Fibroblast of villous mesenchyme (primary cell): ENCODE measurements at regions not wholly inside any gene's neighbourhood (a gene's known extent, or its start where the extent isn't known, plus 50 kb on each side); places are given as distances from the start of the nearest gene placed in this dataset.

Source experiments
- DNase-seq: peaks from one replicate; pipeline ENCODE4 v3.0.0-alpha.2; 2010; ENCODE audit warnings: low read depth
- H3K4me3 ChIP-seq: 2 replicates; pipeline ENCODE4 v1.5.1; 2011; ENCODE audit warnings: low read depth, mild to moderate bottlenecking, low read length
- TF ChIP-seq, protein P1 (sequence below): IDR thresholded peaks from 2 replicates; pipeline ENCODE4 v1.5.1; 2012; ENCODE audit warnings: low read depth, mild to moderate bottlenecking, low read length; ENCODE audit not compliant: insufficient read depth

DNA sequence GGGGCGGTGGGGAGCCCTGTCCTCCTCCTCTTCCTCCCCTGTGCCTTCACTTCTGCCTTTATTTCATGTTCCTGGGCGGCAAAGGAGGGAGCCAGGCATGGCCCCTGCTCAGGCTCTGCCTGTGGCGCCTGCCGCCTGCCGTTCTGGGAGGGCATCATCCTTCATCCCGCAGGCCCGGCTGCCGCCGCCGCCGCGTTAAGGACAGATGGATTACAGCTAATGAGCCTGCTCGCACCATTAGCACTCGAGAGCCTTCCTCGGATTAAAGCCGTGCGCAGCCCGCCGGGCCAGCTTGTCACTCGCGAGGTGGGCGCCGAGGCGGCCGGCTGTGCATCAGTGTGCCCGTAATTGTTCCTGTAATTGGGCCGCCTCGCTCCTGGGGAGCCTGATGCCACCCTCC, 127.7 kb upstream of the GSE1 start:
- TF ChIP-seq, protein P1, sequence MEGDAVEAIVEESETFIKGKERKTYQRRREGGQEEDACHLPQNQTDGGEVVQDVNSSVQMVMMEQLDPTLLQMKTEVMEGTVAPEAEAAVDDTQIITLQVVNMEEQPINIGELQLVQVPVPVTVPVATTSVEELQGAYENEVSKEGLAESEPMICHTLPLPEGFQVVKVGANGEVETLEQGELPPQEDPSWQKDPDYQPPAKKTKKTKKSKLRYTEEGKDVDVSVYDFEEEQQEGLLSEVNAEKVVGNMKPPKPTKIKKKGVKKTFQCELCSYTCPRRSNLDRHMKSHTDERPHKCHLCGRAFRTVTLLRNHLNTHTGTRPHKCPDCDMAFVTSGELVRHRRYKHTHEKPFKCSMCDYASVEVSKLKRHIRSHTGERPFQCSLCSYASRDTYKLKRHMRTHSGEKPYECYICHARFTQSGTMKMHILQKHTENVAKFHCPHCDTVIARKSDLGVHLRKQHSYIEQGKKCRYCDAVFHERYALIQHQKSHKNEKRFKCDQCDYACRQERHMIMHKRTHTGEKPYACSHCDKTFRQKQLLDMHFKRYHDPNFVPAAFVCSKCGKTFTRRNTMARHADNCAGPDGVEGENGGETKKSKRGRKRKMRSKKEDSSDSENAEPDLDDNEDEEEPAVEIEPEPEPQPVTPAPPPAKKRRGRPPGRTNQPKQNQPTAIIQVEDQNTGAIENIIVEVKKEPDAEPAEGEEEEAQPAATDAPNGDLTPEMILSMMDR, result no peak
- H3K4me3 ChIP-seq, result no peak overlapping the region
- no peak for DNase-seq

DNA sequence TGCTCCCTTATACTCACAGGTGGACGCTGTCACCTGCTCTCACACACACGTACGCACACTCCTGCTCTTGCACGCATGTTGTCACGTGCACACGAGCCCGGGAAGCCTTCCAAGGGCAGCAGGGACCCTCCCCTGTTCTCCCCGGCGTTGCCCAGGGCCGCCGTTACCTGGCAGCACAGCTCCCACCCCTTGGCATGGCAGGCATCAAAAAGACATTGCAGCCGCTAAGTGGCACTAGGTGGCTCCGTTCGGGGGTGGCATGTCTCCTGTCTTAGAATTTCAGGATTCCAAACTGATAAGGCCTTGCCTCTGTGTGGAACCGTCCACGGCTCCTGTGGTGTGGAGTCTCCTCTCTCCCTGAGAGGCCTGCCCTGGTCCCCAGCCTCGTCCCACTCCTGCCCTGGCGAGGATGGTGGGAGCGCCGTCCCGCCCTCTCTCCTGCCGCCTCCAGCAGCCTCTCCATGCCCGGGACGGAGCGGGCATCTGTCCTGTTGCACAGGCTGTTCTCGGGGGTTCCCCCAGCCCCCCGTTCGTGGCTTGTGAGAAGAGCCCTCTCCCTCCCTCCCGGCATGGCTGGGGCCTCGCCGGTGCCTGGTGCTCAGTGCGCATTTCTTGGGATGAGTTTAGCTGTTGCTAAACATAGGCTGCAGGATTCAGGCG, 126.7 kb upstream of the GSE1 start:
- no peak overlapping the region for H3K4me3 ChIP-seq
- TF ChIP-seq, protein P1, result no peak
- DNase-seq, result no peak

DNA sequence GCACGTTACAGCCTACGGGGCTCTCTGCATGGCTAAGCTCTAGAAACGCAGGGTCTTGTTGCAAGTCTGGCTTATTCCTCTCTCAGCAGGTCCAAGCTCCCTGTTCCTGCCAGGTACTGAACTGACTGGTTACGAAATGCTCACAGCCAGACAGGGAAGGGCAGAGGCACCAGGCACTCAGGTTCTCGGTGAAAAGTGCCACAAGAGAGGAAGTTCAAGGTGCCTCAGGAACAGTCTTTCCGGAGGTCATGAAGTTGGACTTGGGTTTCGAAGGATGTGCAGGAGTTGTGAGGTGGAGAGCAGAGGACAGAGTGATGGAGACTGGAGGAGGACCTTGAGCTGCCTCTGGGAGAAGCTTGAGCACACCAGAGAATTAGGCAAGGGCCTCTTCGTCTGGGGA, 124.7 kb upstream of the GSE1 start:
- no peak for DNase-seq
- no peak overlapping the region for H3K4me3 ChIP-seq
- TF ChIP-seq, protein P1, result no peak

DNA sequence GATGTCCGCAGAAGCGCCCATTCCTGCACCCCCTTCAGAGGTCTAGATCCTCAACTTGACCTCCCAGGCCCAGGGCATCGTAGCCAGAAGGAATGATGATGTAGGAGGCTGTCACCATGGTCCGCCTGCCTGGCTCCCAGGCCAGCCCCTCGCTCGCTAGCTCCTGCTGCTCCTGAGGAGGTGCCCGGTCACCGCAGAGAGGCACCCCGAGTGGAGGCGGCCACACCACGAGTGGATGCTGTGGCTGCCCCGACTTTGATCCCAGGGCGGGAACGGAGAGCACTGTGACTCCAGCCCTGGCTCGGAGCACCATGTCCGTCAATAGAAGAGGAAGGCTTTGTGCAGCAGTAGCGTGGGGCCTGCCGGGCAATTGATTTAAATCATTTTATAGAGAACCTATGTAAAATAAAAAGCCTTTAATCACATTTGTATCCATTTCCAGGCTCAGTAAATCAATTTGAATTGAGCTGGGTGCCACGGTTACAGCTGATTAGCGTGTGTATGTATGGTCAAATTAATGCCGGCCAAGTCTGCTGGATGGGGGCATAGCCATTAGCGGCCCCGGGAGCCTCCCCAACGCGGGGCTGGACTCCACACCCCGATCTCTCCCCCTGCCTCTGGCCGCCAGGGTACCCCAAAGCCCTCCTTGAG, 122.6 kb upstream of the GSE1 start:
- no peak overlapping the region for H3K4me3 ChIP-seq

DNA sequence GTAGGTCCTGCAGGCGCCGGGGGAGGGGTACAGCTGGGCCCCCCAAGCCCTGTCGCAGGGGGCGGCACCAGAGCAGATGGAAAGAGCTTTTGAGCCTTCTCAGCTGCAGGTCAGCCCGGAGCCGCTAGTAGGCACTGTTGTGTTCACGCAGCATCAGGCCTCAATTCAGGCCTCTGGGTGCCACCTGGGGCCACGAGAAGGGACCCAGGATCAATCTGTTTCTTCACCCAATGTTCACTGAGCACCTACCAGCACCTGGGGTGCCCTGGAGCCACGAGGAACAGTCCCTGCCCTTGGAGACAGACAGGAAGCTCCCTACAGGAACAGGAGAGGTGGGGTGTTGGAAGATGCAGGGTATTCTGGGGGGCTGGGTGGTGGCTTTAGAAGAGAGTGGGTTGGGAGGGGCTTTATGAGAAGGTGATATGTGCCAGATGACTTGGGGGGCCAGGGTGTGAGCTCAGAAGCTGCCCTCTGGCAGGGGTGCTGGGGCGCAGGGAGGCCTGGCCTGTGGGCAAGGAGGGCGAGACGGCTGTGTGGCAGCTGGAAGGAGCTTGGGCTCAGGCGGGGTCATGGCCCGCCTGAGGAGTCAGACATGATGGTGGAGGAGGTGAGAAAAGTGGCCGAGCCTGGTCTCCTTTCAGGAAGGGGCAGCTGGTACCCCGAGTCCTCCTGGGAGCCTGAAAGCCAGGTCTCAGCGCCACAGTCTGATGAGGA, 121.9 kb upstream of the GSE1 start:
- no peak for DNase-seq
- TF ChIP-seq, protein P1, result peak; percentile 43
- no peak overlapping the region for H3K4me3 ChIP-seq

More for the DNA sequence above, 122.6 kb upstream of the GSE1 start:
- TF ChIP-seq, protein P1, result no peak
- DNase-seq, result no peak

DNA sequence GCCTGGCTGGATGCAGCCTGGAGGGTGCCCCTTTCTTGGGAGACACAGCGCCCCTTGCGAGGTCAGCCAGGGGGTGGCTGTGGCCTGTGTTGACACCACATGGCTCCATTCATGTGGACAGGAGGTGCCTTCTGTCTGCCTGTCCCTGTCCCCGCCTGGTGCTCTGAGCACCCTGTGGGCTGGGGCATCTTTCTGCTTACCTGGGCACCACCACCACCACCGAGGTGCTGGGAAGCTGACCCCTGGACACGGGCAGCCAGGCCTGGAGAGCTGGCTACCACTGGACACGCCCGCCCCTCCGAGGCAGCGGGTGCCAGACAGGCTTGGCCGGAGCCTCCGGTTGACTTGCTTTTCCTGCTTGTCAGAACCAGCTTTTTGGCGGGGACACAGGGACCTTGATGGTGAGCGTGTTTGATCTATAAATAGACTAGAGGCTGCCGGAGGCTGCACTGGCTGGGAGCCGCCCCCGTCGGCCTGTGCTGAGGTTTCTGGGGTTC, 121.3 kb upstream of the GSE1 start:
- DNase-seq, result no peak
- H3K4me3 ChIP-seq, result no peak overlapping the region
- TF ChIP-seq, protein P1, result no peak
